ENCODE measurements at regions not wholly inside any gene's neighbourhood (a gene's known extent, or its start where the extent isn't known, plus 50 kb on each side); places are given as distances from the start of the nearest gene placed in this dataset.

DNA sequence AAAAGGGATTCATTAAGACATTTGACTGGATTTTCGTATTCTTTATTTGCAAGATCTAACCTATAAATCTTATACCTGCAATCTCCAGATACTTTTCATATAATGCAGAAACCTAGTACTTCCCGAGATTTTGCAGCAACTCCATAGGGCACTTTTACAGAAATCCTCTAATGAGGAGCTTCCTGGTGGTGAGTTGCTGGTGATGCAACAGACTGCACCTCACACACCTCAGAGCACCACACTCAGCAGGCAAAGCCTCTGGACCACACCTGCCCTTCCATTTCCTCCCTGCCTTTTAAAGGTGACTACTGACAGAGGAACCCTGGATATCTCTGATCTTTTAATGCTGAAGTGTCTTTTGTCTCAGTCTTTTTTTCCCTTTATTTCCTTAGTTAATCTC is 289.4 kb downstream of the TRAM1L1 start:
- TF ChIP-seq, protein P1, sequence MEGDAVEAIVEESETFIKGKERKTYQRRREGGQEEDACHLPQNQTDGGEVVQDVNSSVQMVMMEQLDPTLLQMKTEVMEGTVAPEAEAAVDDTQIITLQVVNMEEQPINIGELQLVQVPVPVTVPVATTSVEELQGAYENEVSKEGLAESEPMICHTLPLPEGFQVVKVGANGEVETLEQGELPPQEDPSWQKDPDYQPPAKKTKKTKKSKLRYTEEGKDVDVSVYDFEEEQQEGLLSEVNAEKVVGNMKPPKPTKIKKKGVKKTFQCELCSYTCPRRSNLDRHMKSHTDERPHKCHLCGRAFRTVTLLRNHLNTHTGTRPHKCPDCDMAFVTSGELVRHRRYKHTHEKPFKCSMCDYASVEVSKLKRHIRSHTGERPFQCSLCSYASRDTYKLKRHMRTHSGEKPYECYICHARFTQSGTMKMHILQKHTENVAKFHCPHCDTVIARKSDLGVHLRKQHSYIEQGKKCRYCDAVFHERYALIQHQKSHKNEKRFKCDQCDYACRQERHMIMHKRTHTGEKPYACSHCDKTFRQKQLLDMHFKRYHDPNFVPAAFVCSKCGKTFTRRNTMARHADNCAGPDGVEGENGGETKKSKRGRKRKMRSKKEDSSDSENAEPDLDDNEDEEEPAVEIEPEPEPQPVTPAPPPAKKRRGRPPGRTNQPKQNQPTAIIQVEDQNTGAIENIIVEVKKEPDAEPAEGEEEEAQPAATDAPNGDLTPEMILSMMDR (IDR thresholded peaks at IDR 0.05): no peak
- no peak for TF ChIP-seq POLR2A (IDR thresholded peaks at IDR 0.05)
